GM18519 (cell line): ENCODE measurements at regions not wholly inside any gene's neighbourhood (a gene's known extent, or its start where the extent isn't known, plus 50 kb on each side); places are given as distances from the start of the nearest gene placed in this dataset.

Experiments used
- ATAC-seq: cut with Tn5 transposase; IDR thresholded peaks from one replicate; pipeline ENCODE4 v1.9.1; 2021; ENCODE audit warnings: mild to moderate bottlenecking, moderate library complexity; ENCODE audit not compliant: unreplicated experiment, low FRiP score

GRCh38 chr6:48369100-48369499 is 258.1 kb upstream of the PTCHD4 start:
- ATAC-seq = no peak

- ATAC-seq = no peak
Measured at GRCh38 chr6:48325701-48326100, 214.7 kb upstream of the PTCHD4 start.

GRCh38 chr6:48318670-48319069 is 207.7 kb upstream of the PTCHD4 start:
- no peak for ATAC-seq

- no peak for ATAC-seq
Measured at GRCh38 chr6:48315915-48316314, 204.9 kb upstream of the PTCHD4 start.

GRCh38 chr6:48315051-48315719 is 204.2 kb upstream of the PTCHD4 start:
- ATAC-seq = no peak

- ATAC-seq = no peak
Measured at GRCh38 chr6:48311301-48311700, 200.3 kb upstream of the PTCHD4 start.

- no peak for ATAC-seq
Measured at GRCh38 chr6:48307573-48307972, 196.6 kb upstream of the PTCHD4 start.

GRCh38 chr6:48290595-48290994 is 179.6 kb upstream of the PTCHD4 start:
- no peak for ATAC-seq

GRCh38 chr6:48289841-48290240 is 178.8 kb upstream of the PTCHD4 start:
- ATAC-seq = no peak

- no peak for ATAC-seq
Measured at GRCh38 chr6:48281217-48281616, 170.2 kb upstream of the PTCHD4 start.

GRCh38 chr6:48280035-48280620 is 169.1 kb upstream of the PTCHD4 start:
- no peak for ATAC-seq

- ATAC-seq = no peak
Measured at GRCh38 chr6:48278261-48278660, 167.3 kb upstream of the PTCHD4 start.

- ATAC-seq = no peak
Measured at GRCh38 chr6:48272518-48272917, 161.5 kb upstream of the PTCHD4 start.

GRCh38 chr6:48255094-48255493 is 144.1 kb upstream of the PTCHD4 start:
- ATAC-seq = no peak

GRCh38 chr6:48249071-48249470 is 138.1 kb upstream of the PTCHD4 start:
- no peak for ATAC-seq

GRCh38 chr6:48243071-48243470 is 132.1 kb upstream of the PTCHD4 start:
- ATAC-seq = no peak

- no peak for ATAC-seq
Measured at GRCh38 chr6:48240287-48240686, 129.3 kb upstream of the PTCHD4 start.

GRCh38 chr6:48236375-48236774 is 125.4 kb upstream of the PTCHD4 start:
- no peak for ATAC-seq

GRCh38 chr6:48233063-48233462 is 122.1 kb upstream of the PTCHD4 start:
- no peak for ATAC-seq

- ATAC-seq = no peak
Measured at GRCh38 chr6:48229841-48230240, 118.8 kb upstream of the PTCHD4 start.

GRCh38 chr6:48222241-48222640 is 111.2 kb upstream of the PTCHD4 start:
- ATAC-seq = no peak

GRCh38 chr6:48213076-48213788 is 102.2 kb upstream of the PTCHD4 start:
- ATAC-seq = no peak
